Esophagus muscularis mucosa (tissue), 3 donors: ENCODE measurements at regions not wholly inside any gene's neighbourhood (a gene's known extent, or its start where the extent isn't known, plus 50 kb on each side); places are given as distances from the start of the nearest gene placed in this dataset.

ENCODE experiments used
- EP300 ChIP-seq: sonication (generic); formaldehyde crosslinking; IDR thresholded peaks from one replicate; pipeline ENCODE4 v1.6.1; 2017; ENCODE audit warnings: antibody characterized with exemption
- TF ChIP-seq, protein P1 (sequence below), 3 experiments: fragments of 200-600 bp in 2 of 3; fragments of 450-650 bp in 1 of 3; sonication (generic) in 2 of 3; IDR thresholded peaks; one replicate each; pipeline ENCODE4 v1.5.1; 2017 to 2019; ENCODE audit warnings: antibody characterized with exemption in 3 of 3, mild to moderate bottlenecking in 2 of 3, moderate library complexity in 1 of 3

DNA sequence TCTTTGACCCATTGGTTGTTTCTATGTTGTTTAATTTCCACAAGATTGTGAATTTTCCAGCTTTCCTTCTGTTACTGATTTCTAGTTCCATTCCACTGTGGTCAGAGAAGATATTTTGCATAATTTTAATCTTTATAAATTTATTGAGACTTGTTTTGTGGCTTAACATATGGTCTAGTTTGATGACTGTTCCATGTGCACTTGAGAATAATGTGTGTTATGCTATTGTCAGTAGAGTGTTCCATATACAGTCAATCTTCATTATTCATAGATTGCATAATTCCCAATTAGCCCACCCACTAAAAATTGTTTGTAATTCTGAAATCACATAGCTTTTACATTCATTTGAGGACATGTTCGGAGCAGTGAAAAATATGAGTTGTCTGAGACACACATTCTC, 346.1 kb upstream of the DDI1 start:
- TF ChIP-seq, protein P1, sequence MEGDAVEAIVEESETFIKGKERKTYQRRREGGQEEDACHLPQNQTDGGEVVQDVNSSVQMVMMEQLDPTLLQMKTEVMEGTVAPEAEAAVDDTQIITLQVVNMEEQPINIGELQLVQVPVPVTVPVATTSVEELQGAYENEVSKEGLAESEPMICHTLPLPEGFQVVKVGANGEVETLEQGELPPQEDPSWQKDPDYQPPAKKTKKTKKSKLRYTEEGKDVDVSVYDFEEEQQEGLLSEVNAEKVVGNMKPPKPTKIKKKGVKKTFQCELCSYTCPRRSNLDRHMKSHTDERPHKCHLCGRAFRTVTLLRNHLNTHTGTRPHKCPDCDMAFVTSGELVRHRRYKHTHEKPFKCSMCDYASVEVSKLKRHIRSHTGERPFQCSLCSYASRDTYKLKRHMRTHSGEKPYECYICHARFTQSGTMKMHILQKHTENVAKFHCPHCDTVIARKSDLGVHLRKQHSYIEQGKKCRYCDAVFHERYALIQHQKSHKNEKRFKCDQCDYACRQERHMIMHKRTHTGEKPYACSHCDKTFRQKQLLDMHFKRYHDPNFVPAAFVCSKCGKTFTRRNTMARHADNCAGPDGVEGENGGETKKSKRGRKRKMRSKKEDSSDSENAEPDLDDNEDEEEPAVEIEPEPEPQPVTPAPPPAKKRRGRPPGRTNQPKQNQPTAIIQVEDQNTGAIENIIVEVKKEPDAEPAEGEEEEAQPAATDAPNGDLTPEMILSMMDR (IDR thresholded peaks at IDR 0.05) = no peak
- TF ChIP-seq EP300 = no peak
